A549 (cell line): ENCODE measurements at regions not wholly inside any gene's neighbourhood (a gene's known extent, or its start where the extent isn't known, plus 50 kb on each side); places are given as distances from the start of the nearest gene placed in this dataset.

Source experiments
- ATAC-seq, 2 experiments: fragments of 200-7000 bp in 1 of 2; fragments of >200 bp in 1 of 2; cut with Nextera tagmentation in 1 of 2; cut with Tn5 transposase in 1 of 2; 3 replicates each; pipeline versions ENCODE4 v1.8.0 to v1.9.1; 2018 to 2020; ENCODE audit warnings: mild to moderate bottlenecking in 1 of 2, moderate library complexity in 1 of 2
- CTCF ChIA-PET: fragments of 300-600 bp; sonication (Branson Sonifier 250); formaldehyde crosslinking; extraction: SDS; loops from one replicate; lab custom pipeline; 2021; ENCODE audit warnings: antibody characterized with exemption, inconsistent platforms; lab: Yijun Ruan, JAX
- POLR2A ChIA-PET: fragments of 350-600 bp; formaldehyde crosslinking; extraction: SDS; loops from one replicate; lab custom pipeline; 2021; ENCODE audit warnings: antibody characterized with exemption, inconsistent platforms; lab: Yijun Ruan, JAX
- DNase-seq, 2 experiments: peaks; one replicate each; pipeline versions ENCODE4 v3.0.0 to v3.0.0-alpha.2; 2011 to 2016; ENCODE audit warnings: low read depth in 1 of 2, low spot score in 1 of 2
- FAIRE-seq: peaks from 2 replicates; lab custom pipeline; 2011; peaks lifted over from hg19 to GRCh38; lab: Jason Lieb, UNC
- H3K27ac ChIP-seq, 2 experiments: fragments of >200 bp; sonication (Bioruptor Twin); formaldehyde crosslinking; 3 replicates each; pipeline ENCODE4 v1.5.1; 2016 to 2017
- H3K4me1 ChIP-seq: fragments of >200 bp; sonication (Bioruptor Twin); formaldehyde crosslinking; 3 replicates; pipeline ENCODE4 v1.6.1; 2016
- H3K4me2 ChIP-seq: fragments of >200 bp; sonication (Bioruptor Twin); formaldehyde crosslinking; 3 replicates; pipeline ENCODE4 v1.6.1; 2016
- H3K4me3 ChIP-seq: fragments of >200 bp; sonication (Bioruptor Twin); formaldehyde crosslinking; 3 replicates; pipeline ENCODE4 v1.5.1; 2016
- H3K9me3 ChIP-seq: fragments of >200 bp; sonication (Bioruptor Twin); formaldehyde crosslinking; 3 replicates; pipeline ENCODE4 v1.6.1; 2016
- BCL3 ChIP-seq: fragments of >200 bp; sonication (Bioruptor Twin); formaldehyde crosslinking; IDR thresholded peaks from 3 replicates; pipeline ENCODE4 v1.6.1; 2016
- EHF ChIP-seq: fragments of 250-450 bp; sonication (Bioruptor Pico); IDR thresholded peaks from 2 replicates; pipeline ENCODE4 v1.5.0; 2020; ENCODE audit warnings: mild to moderate bottlenecking
- ELK1 ChIP-seq: fragments of 150-350 bp; IDR thresholded peaks from 2 replicates; pipeline ENCODE4 v1.6.1; 2014; ENCODE audit warnings: low read depth, mild to moderate bottlenecking, low read length
- EP300 ChIP-seq, 2 experiments: fragments of >200 bp; sonication (Bioruptor Twin); formaldehyde crosslinking; IDR thresholded peaks; 2 replicates in 1 of 2; 3 replicates in 1 of 2; pipeline ENCODE4 v1.6.1; 2016 to 2017
- ESRRA ChIP-seq: fragments of 150-350 bp; IDR thresholded peaks from 2 replicates; pipeline ENCODE4 v1.6.1; 2014; ENCODE audit warnings: mild to moderate bottlenecking, low read length, borderline replicate concordance
- FOSB ChIP-seq: fragments of 250-450 bp; sonication (Bioruptor Pico); IDR thresholded peaks from 2 replicates; pipeline ENCODE4 v1.5.0; 2020; ENCODE audit warnings: mild to moderate bottlenecking, moderate library complexity
- FOSL2 ChIP-seq, 2 experiments: fragments of 450-650 bp in 1 of 2; fragments of >200 bp in 1 of 2; sonication (Bioruptor Twin) in 1 of 2; formaldehyde crosslinking; IDR thresholded peaks; 2 replicates each; pipeline versions ENCODE4 v1.5.0 to v1.6.1; 2016 to 2020; ENCODE audit warnings: mild to moderate bottlenecking in 1 of 2, moderate library complexity in 1 of 2
- GATA3 ChIP-seq: IDR thresholded peaks from 2 replicates; pipeline ENCODE4 v1.6.1; 2012; ENCODE audit warnings: borderline replicate concordance
- HDAC2 ChIP-seq: fragments of 200-600 bp; sonication (generic); IDR thresholded peaks from 2 replicates; pipeline ENCODE4 v1.6.1; 2016
- HEYL ChIP-seq: fragments of 250-450 bp; sonication (Bioruptor Pico); IDR thresholded peaks from 2 replicates; pipeline ENCODE4 v1.8.0; 2021; ENCODE audit warnings: mild to moderate bottlenecking, moderate library complexity
- HOXA7 ChIP-seq: fragments of 250-450 bp; sonication (Bioruptor Pico); IDR thresholded peaks from 2 replicates; pipeline ENCODE4 v1.5.0; 2020; ENCODE audit warnings: mild to moderate bottlenecking, moderate library complexity
- HOXB13 ChIP-seq: fragments of 250-450 bp; sonication (Bioruptor Pico); IDR thresholded peaks from 2 replicates; pipeline ENCODE4 v1.5.0; 2020; ENCODE audit warnings: low read depth, mild to moderate bottlenecking, moderate library complexity
- JUNB ChIP-seq: fragments of >200 bp; sonication (Bioruptor Twin); formaldehyde crosslinking; IDR thresholded peaks from 2 replicates; pipeline ENCODE4 v1.6.1; 2016
- KDM5A ChIP-seq: fragments of 200-600 bp; sonication (generic); IDR thresholded peaks from 2 replicates; pipeline ENCODE4 v1.6.1; 2016; ENCODE audit warnings: antibody characterized with exemption, mild to moderate bottlenecking
- MAFK ChIP-seq: fragments of 450-650 bp; IDR thresholded peaks from 2 replicates; pipeline ENCODE4 v1.6.1; 2014; ENCODE audit not compliant: partially characterized antibody
- MYC ChIP-seq: IDR thresholded peaks from 2 replicates; pipeline ENCODE4 v1.6.1; 2012; ENCODE audit warnings: mild to moderate bottlenecking, inconsistent platforms, low read length, improper control_type of control experiment, borderline replicate concordance
- NFE2L2 ChIP-seq: fragments of 150-350 bp; conservative IDR thresholded peaks from 2 replicates; pipeline ENCODE4 v1.6.1; 2014; ENCODE audit warnings: low read length
- RARB ChIP-seq: fragments of 250-450 bp; sonication (Bioruptor Pico); IDR thresholded peaks from 2 replicates; pipeline ENCODE4 v1.8.0; 2021; ENCODE audit warnings: mild to moderate bottlenecking, moderate library complexity
- RNF2 ChIP-seq: fragments of 200-600 bp; sonication (generic); IDR thresholded peaks from 2 replicates; pipeline ENCODE4 v1.6.1; 2016; ENCODE audit warnings: low read depth, mild to moderate bottlenecking, antibody characterized with exemption, moderate library complexity, borderline replicate concordance
- TFCP2L1 ChIP-seq: fragments of 250-450 bp; sonication (Bioruptor Pico); IDR thresholded peaks from 2 replicates; pipeline ENCODE4 v1.5.0; 2021; ENCODE audit warnings: mild to moderate bottlenecking
- ZFP36 ChIP-seq: fragments of 450-650 bp; IDR thresholded peaks from 2 replicates; pipeline ENCODE4 v1.6.1; 2014; ENCODE audit warnings: borderline replicate concordance; ENCODE audit not compliant: partially characterized antibody
- ZNF302 ChIP-seq: fragments of 250-450 bp; sonication (Bioruptor Pico); IDR thresholded peaks from 2 replicates; pipeline ENCODE4 v1.9.0; 2021; ENCODE audit warnings: inconsistent platforms, mild to moderate bottlenecking, moderate library complexity
- ZSCAN20 ChIP-seq: fragments of 250-450 bp; sonication (Bioruptor Pico); IDR thresholded peaks from 2 replicates; pipeline ENCODE4 v1.8.0; 2022; ENCODE audit warnings: mild to moderate bottlenecking, moderate library complexity
- WGBS: methylation state at CpG from one replicate; pipeline ENCODE4 v1.1.6; 2017; ENCODE audit errors: missing lambda C conversion rate; 5-methylcytosine and 5-hydroxymethylcytosine counted together
- TF ChIP-seq, protein P1 (sequence below): fragments of 250-450 bp; sonication (Bioruptor Pico); IDR thresholded peaks from 2 replicates; pipeline ENCODE4 v1.5.0; 2021; ENCODE audit warnings: mild to moderate bottlenecking, moderate library complexity, borderline replicate concordance
- TF ChIP-seq, protein P2 (sequence below): fragments of 250-450 bp; sonication (Bioruptor Pico); IDR thresholded peaks from 2 replicates; pipeline ENCODE4 v1.5.0; 2020; ENCODE audit warnings: low read depth, mild to moderate bottlenecking, moderate library complexity
- TF ChIP-seq, protein P3 (sequence below): fragments of 450-650 bp; IDR thresholded peaks from 2 replicates; pipeline ENCODE4 v1.6.1; 2014; ENCODE audit warnings: antibody characterized with exemption

- FAIRE-seq, result no peak
- no peak overlapping the region for H3K4me3 ChIP-seq
- H3K9me3 ChIP-seq, result peaks cover 3% of the 10 kb centered on the region; the same call in 2 of the 3 replicates
- no peak overlapping the region for H3K4me2 ChIP-seq
- H3K4me1 ChIP-seq, result no peaks in the 10 kb centered on the region
- H3K27ac ChIP-seq, result no peak overlapping the region
- ChIA-PET CTCF (no interaction called here), POLR2A (no interaction called here)
- no peak for DNase-seq
- ATAC-seq, result no peak
- TF ChIP-seq KDM5A (no peak), ELK1 (no peak), HDAC2 (no peak), EP300 (IDR thresholded peaks at IDR 0.05) (no peak), BCL3 (no peak), ESRRA (no peak), FOSL2 (IDR thresholded peaks at IDR 0.05) (no peak), FOSL2 (CRISPR knock-in tag; IDR thresholded peaks at IDR 0.05) (no peak), HEYL (CRISPR knock-in tag) (no peak), NFE2L2 (no peak), MAFK (no peak), ZSCAN20 (no peak), RARB (CRISPR knock-in tag) (no peak), HOXA7 (no peak), RNF2 (no peak)
- TF ChIP-seq, protein P1, sequence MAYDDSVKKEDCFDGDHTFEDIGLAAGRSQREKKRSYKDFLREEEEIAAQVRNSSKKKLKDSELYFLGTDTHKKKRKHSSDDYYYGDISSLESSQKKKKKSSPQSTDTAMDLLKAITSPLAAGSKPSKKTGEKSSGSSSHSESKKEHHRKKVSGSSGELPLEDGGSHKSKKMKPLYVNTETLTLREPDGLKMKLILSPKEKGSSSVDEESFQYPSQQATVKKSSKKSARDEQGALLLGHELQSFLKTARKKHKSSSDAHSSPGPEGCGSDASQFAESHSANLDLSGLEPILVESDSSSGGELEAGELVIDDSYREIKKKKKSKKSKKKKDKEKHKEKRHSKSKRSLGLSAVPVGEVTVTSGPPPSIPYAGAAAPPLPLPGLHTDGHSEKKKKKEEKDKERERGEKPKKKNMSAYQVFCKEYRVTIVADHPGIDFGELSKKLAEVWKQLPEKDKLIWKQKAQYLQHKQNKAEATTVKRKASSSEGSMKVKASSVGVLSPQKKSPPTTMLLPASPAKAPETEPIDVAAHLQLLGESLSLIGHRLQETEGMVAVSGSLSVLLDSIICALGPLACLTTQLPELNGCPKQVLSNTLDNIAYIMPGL (CRISPR knock-in tag), result no peak
- TF ChIP-seq, protein P2, sequence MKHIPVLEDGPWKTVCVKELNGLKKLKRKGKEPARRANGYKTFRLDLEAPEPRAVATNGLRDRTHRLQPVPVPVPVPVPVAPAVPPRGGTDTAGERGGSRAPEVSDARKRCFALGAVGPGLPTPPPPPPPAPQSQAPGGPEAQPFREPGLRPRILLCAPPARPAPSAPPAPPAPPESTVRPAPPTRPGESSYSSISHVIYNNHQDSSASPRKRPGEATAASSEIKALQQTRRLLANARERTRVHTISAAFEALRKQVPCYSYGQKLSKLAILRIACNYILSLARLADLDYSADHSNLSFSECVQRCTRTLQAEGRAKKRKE (CRISPR knock-in tag), result no peak
- WGBS, result 8% methylated on average over 7 of the region's 7 CpGs
Measured at GRCh38 chr12:128043317-128043716, 223.7 kb upstream of the TMEM132C start.

DNA sequence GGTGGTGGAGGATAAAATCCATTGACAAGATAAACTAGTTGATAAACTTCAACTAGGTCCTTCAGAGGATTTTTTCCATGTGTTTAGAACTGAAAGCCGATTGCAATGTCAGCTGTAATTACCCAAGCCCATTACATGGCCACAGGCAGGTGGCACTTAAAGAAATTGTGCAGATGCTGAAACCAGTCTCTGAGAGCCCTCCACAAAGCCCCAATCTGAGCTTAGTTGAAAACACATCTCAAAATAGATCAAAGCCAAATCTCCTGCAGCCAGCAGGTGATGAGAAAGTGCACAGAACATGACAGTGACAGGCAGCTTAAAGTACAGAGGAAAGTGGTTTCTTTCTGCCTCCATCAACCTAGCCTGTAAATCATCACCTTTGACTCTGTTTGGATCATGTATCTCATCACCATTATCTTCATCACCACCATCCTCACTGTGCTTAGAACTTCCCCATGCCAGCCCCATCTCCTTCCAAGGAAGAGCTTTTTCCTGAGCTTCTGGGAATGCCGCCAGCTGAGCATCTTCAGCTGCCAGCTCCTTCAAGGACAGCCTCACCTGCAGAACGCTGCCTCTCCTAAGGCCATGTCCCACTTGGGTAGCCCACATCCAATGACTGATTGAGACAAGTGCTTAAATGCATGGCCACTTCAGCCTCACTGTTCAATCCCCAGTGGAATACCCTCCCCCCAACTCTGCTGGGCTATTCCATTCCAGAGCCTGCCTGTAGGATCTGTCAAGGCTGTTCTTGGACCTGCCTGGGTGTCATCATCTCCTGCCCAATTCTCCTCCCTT lies 219.5 kb upstream of the TMEM132C start:
- ChIA-PET CTCF (interaction anchor here (2.8 kb wide), 1 partner anchor 10 kb away, joined by 7 read pairs; no protein-coding TSS in a partner anchor), POLR2A (no interaction called here)
- H3K4me3 ChIP-seq, result no peak overlapping the region
- FAIRE-seq, result no peak
- no peak for DNase-seq
- H3K4me2 ChIP-seq, result no peak overlapping the region
- H3K9me3 ChIP-seq, result peaks cover 2% of the 10 kb centered on the region; the same call in 2 of the 3 replicates
- H3K4me1 ChIP-seq, result no peaks in the 10 kb centered on the region
- H3K27ac ChIP-seq, result no peak overlapping the region
- no peak for ATAC-seq
- 5% methylated on average over 3 of the region's 3 CpGs for WGBS
- TF ChIP-seq GATA3 (no peak), HEYL (CRISPR knock-in tag) (no peak), KDM5A (no peak), ZFP36 (no peak), FOSB (CRISPR knock-in tag) (no peak), MYC (no peak), JUNB (no peak), ZNF302 (no peak), EHF (CRISPR knock-in tag) (no peak), RARB (CRISPR knock-in tag) (no peak), TFCP2L1 (CRISPR knock-in tag) (no peak), HOXA7 (no peak), HOXB13 (CRISPR knock-in tag) (no peak)
- TF ChIP-seq, protein P2 (CRISPR knock-in tag), result no peak
- TF ChIP-seq, protein P3, sequence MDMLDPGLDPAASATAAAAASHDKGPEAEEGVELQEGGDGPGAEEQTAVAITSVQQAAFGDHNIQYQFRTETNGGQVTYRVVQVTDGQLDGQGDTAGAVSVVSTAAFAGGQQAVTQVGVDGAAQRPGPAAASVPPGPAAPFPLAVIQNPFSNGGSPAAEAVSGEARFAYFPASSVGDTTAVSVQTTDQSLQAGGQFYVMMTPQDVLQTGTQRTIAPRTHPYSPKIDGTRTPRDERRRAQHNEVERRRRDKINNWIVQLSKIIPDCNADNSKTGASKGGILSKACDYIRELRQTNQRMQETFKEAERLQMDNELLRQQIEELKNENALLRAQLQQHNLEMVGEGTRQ, result no peak
